ENCODE measurements at regions not wholly inside any gene's neighbourhood (a gene's known extent, or its start where the extent isn't known, plus 50 kb on each side); places are given as distances from the start of the nearest gene placed in this dataset.

DNA sequence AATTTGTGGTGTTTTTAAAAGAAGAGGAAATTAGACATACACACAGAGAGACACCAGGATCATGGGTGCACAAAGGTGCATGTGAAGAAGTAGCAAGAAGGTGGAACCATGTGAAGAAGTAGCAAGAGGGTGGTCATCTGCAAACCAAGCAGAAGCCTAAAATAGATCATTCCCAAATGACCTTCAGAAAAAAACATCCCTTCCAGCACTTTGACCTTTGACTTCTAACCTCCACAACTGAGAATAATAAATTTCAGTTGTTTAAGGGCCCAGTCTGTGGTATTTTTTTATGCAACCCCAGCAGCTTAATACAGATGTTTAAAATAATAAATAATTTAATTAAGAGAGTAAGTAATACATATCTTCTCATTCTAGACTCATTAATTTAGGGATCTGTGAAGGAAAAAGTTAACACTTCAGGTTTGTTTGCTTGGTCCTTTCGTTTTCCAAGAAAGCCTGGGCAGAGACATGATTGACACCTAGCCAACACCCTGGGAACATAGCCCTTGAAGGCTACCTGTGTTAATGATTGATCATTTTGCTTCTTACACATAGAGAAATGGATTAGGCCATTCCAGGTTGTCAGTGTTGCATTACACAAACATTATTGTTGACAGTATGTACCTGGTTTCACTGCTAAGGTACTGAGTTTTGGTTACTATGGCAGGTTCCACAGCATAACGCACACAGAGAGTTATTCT is 1331.2 kb upstream of the GBE1 start:
- TF ChIP-seq ZC3H11A (IDR thresholded peaks at IDR 0.05): no peak
- no peak for TF ChIP-seq MYC (IDR thresholded peaks at IDR 0.05; ENCODE audit: borderline replicate concordance, low read length)
- TF ChIP-seq PHF8 (IDR thresholded peaks at IDR 0.05; ENCODE audit: borderline replicate concordance, low read depth): no peak
- no peak for TF ChIP-seq RNF2 (IDR thresholded peaks at IDR 0.05; ENCODE audit: borderline replicate concordance, low read depth)
- TF ChIP-seq, protein P1, sequence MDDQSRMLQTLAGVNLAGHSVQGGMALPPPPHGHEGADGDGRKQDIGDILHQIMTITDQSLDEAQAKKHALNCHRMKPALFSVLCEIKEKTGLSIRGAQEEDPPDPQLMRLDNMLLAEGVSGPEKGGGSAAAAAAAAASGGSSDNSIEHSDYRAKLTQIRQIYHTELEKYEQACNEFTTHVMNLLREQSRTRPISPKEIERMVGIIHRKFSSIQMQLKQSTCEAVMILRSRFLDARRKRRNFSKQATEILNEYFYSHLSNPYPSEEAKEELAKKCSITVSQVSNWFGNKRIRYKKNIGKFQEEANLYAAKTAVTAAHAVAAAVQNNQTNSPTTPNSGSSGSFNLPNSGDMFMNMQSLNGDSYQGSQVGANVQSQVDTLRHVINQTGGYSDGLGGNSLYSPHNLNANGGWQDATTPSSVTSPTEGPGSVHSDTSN (IDR thresholded peaks at IDR 0.05): no peak
- no peak for TF ChIP-seq CBX2 (IDR thresholded peaks at IDR 0.05; ENCODE audit: borderline replicate concordance, low read depth)
- no peak for TF ChIP-seq KDM1A (IDR thresholded peaks at IDR 0.05; ENCODE audit: low read depth)
- TF ChIP-seq ZNF302 (CRISPR knock-in tag; IDR thresholded peaks at IDR 0.05): no peak
- no peak for TF ChIP-seq FOSL2 (IDR thresholded peaks at IDR 0.05)
- TF ChIP-seq FOSL2 (CRISPR knock-in tag; IDR thresholded peaks at IDR 0.05): no peak
- no peak for TF ChIP-seq POLR2AphosphoS2 (conservative IDR thresholded peaks at IDR 0.05; ENCODE audit: low read length)
- no peak for TF ChIP-seq ZSCAN20 (CRISPR knock-in tag; IDR thresholded peaks at IDR 0.05)
- no peak for TF ChIP-seq KDM5A (IDR thresholded peaks at IDR 0.05)
- no peak for TF ChIP-seq GATA3 (IDR thresholded peaks at IDR 0.05; ENCODE audit: borderline replicate concordance)
- no peak for TF ChIP-seq POLR2A (IDR thresholded peaks at IDR 0.05; ENCODE audit: low read length)
- ChIA-PET POLR2A (no interaction called here), CTCF (no interaction called here)
- Histone ChIP-seq H3K4me3 (no peak overlapping the region), H3K4me1 (no peaks in the 10 kb centered on the region), H3K4me2 (no peak overlapping the region), H3K27ac (no peak overlapping the region), H3K9me3 (no peaks in the 10 kb centered on the region)
- 9% methylated on average over 2 of the region's 2 CpGs for whole genome bisulfite sequencing (ENCODE audit: missing lambda C conversion rate)
- no peak for ATAC-seq
- FAIRE-seq: no peak
- no peak for DNase-seq (ENCODE audit: low read depth in 1 of 2, low spot score in 1 of 2)

DNA sequence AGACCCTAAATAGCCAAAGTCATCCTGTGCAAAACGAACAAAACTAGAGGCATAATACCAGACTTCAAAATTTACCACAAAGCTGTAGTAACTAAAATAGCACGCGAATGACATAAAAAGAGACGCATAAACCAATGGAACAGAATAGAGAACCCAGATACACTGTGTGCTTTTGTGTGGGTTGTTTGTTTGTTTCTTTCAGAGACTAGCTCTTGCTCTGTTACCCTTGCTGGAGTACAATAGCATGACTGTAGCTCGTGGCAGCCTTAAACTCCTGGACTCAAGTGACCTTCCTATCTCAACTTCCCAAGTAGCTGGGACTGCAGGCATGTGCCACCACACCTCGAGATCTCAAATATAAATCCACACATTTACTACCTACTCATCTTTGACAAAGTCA is 1314.6 kb upstream of the GBE1 start:
- H3K9me3 ChIP-seq: no peaks in the 10 kb centered on the region
- no peak overlapping the region for H3K4me3 ChIP-seq
- ATAC-seq (no peak), FAIRE-seq (no peak), DNase-seq (ENCODE audit: low read depth in 1 of 2, low spot score in 1 of 2) (no peak)
- H3K27ac ChIP-seq: no peak overlapping the region
- H3K4me2 ChIP-seq: no peak overlapping the region
- 45% methylated on average over 6 of the region's 6 CpGs for WGBS (ENCODE audit: missing lambda C conversion rate)
- ChIA-PET POLR2A (no interaction called here), CTCF (no interaction called here)
- TF ChIP-seq, protein P2, sequence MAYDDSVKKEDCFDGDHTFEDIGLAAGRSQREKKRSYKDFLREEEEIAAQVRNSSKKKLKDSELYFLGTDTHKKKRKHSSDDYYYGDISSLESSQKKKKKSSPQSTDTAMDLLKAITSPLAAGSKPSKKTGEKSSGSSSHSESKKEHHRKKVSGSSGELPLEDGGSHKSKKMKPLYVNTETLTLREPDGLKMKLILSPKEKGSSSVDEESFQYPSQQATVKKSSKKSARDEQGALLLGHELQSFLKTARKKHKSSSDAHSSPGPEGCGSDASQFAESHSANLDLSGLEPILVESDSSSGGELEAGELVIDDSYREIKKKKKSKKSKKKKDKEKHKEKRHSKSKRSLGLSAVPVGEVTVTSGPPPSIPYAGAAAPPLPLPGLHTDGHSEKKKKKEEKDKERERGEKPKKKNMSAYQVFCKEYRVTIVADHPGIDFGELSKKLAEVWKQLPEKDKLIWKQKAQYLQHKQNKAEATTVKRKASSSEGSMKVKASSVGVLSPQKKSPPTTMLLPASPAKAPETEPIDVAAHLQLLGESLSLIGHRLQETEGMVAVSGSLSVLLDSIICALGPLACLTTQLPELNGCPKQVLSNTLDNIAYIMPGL (CRISPR knock-in tag; IDR thresholded peaks at IDR 0.05; ENCODE audit: borderline replicate concordance): no peak
- TF ChIP-seq EHMT2 (IDR thresholded peaks at IDR 0.05; ENCODE audit: low read depth): no peak
- no peak for TF ChIP-seq NFE2L2 (conservative IDR thresholded peaks at IDR 0.05; ENCODE audit: low read length)
- TF ChIP-seq, protein P3, sequence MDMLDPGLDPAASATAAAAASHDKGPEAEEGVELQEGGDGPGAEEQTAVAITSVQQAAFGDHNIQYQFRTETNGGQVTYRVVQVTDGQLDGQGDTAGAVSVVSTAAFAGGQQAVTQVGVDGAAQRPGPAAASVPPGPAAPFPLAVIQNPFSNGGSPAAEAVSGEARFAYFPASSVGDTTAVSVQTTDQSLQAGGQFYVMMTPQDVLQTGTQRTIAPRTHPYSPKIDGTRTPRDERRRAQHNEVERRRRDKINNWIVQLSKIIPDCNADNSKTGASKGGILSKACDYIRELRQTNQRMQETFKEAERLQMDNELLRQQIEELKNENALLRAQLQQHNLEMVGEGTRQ (IDR thresholded peaks at IDR 0.05): no peak
- no peak for TF ChIP-seq CBX2 (IDR thresholded peaks at IDR 0.05; ENCODE audit: borderline replicate concordance, low read depth)
- TF ChIP-seq, protein P4, sequence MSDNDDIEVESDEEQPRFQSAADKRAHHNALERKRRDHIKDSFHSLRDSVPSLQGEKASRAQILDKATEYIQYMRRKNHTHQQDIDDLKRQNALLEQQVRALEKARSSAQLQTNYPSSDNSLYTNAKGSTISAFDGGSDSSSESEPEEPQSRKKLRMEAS (IDR thresholded peaks at IDR 0.05): no peak
- no peak for TF ChIP-seq NPAS2 (CRISPR knock-in tag; IDR thresholded peaks at IDR 0.05; ENCODE audit: borderline replicate concordance)
- TF ChIP-seq NR3C1 (IDR thresholded peaks at IDR 0.05): no peak
- no peak for TF ChIP-seq CHD2 (IDR thresholded peaks at IDR 0.05; ENCODE audit: low read length, partially characterized antibody)
- H3K4me1 ChIP-seq: no peaks in the 10 kb centered on the region
